Choroid plexus epithelial cell (primary cell): ENCODE measurements at regions not wholly inside any gene's neighbourhood (a gene's known extent, or its start where the extent isn't known, plus 50 kb on each side); places are given as distances from the start of the nearest gene placed in this dataset.
"Not testable (repeated sequence)": the region's sequence is repeated elsewhere in the genome, so short reads cannot be mapped to it uniquely, and the experiment has no call there.

ENCODE experiments used
- DNase-seq: peaks from one replicate; pipeline ENCODE4 v3.0.0-alpha.2; 2010; ENCODE audit warnings: low read depth
- H3K4me3 ChIP-seq: 2 replicates; pipeline ENCODE4 v1.5.1; 2011; ENCODE audit warnings: low read depth, mild to moderate bottlenecking, control low read depth, low read length, moderate library complexity
- CTCF ChIP-seq: conservative IDR thresholded peaks from 2 replicates; pipeline ENCODE4 v1.5.1; 2011; ENCODE audit warnings: low read depth, mild to moderate bottlenecking, control low read depth, inconsistent platforms, low read length, moderate library complexity

GRCh38 chr6:153984811-153985210 lies 54.2 kb upstream of the OPRM1 start:
- no peak overlapping the region for H3K4me3 ChIP-seq
- no peak for DNase-seq
- no peak for TF ChIP-seq CTCF

- no peak for TF ChIP-seq CTCF
- no peak for DNase-seq
- H3K4me3 ChIP-seq: no peak overlapping the region
These were observed 58.9 kb upstream of the OPRM1 start for GRCh38 chr6:153980171-153980570.

GRCh38 chr6:153978911-153979548 lies 60.0 kb upstream of the OPRM1 start:
- not testable (repeated sequence) for DNase-seq

GRCh38 chr6:153976921-153977693 lies 61.9 kb upstream of the OPRM1 start:
- no peak for DNase-seq
- no peak overlapping the region for H3K4me3 ChIP-seq
- no peak for TF ChIP-seq CTCF

More at GRCh38 chr6:153978911-153979548, 60.0 kb upstream of the OPRM1 start:
- not testable (repeated sequence) for H3K4me3 ChIP-seq

- peak; percentile 68 for DNase-seq
- no peak for TF ChIP-seq CTCF
- H3K4me3 ChIP-seq: no peak overlapping the region
These were observed 73.0 kb upstream of the OPRM1 start for GRCh38 chr6:153966001-153966400.

GRCh38 chr6:153963352-153963751 lies 75.7 kb upstream of the OPRM1 start:
- H3K4me3 ChIP-seq: no peak overlapping the region
- DNase-seq: no peak
- TF ChIP-seq CTCF: no peak

- H3K4me3 ChIP-seq: no peak overlapping the region
- no peak for TF ChIP-seq CTCF
- no peak for DNase-seq
These were observed 76.5 kb upstream of the OPRM1 start for GRCh38 chr6:153962555-153962954.
